ENCODE measurements at regions not wholly inside any gene's neighbourhood (a gene's known extent, or its start where the extent isn't known, plus 50 kb on each side); places are given as distances from the start of the nearest gene placed in this dataset.
"Not testable (repeated sequence)": the region's sequence is repeated elsewhere in the genome, so short reads cannot be mapped to it uniquely, and the experiment has no call there.

DNA sequence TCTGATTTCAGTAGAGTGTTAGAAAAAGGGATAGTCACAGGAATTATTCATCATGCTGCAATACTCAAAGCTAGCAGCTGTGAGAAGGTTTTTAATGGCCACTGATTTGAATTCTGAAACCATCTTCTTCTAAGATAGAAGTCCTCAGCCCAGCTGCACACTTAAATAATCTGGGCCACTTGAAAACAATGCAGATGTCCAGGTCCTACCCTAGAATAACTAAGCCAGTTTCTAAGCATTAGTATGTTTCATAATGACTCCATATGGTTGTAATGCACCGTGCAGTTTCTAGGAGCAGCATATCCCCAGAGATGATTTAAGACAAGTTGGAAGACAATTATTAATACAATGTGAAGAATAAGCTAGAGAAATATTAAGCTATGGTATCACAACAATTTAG is 159.9 kb upstream of the FBXL17 start:
- no peak for DNase-seq (ENCODE audit: low read depth)
- H3K4me3 ChIP-seq (ENCODE audit: low read depth, low read length): no peak overlapping the region
- TF ChIP-seq, protein P1, sequence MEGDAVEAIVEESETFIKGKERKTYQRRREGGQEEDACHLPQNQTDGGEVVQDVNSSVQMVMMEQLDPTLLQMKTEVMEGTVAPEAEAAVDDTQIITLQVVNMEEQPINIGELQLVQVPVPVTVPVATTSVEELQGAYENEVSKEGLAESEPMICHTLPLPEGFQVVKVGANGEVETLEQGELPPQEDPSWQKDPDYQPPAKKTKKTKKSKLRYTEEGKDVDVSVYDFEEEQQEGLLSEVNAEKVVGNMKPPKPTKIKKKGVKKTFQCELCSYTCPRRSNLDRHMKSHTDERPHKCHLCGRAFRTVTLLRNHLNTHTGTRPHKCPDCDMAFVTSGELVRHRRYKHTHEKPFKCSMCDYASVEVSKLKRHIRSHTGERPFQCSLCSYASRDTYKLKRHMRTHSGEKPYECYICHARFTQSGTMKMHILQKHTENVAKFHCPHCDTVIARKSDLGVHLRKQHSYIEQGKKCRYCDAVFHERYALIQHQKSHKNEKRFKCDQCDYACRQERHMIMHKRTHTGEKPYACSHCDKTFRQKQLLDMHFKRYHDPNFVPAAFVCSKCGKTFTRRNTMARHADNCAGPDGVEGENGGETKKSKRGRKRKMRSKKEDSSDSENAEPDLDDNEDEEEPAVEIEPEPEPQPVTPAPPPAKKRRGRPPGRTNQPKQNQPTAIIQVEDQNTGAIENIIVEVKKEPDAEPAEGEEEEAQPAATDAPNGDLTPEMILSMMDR (IDR thresholded peaks at IDR 0.05; ENCODE audit: control insufficient read depth, extremely low read depth, insufficient read depth): no peak

DNA sequence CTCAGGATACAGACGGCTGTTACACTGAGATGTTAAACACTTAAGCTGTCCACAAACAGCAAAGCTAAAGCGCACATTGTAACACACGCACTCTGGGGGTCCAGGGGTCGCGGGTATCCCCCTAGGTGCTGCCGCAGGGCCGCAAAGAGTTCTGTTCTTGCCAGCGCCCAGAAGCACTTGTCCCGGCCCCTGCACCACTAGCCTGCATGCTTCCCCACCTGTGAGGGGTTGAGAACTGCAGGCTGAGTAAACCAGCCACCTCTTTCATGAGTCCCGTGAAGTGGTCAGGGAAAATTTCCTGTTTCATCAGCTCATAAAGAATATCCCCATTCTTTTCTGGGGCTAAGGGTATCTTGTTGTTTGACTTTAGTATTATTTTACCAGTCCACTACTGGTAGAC is 154.4 kb upstream of the FBXL17 start:
- no peak for DNase-seq (ENCODE audit: low read depth)
- no peak overlapping the region for H3K4me3 ChIP-seq (ENCODE audit: low read depth, low read length)
- TF ChIP-seq, protein P1 (IDR thresholded peaks at IDR 0.05; ENCODE audit: control insufficient read depth, extremely low read depth, insufficient read depth): no peak

DNA sequence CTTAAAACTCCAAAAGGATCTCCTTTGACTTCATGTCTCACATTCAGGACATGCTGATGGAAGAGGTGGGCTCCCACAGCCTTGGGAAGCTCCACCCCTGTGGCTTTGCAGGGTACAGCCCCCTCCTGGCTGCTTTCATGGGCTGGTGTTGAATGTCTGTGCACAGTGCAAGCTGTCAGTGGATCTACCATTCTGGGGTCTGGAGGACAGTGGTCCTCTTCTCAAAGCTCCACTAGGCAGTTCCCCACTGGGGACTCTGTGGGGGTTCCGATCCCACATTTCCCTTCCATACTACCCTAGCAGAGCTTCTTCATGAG is 150.2 kb upstream of the FBXL17 start:
- not testable (repeated sequence) for DNase-seq (ENCODE audit: low read depth); H3K4me3 ChIP-seq (ENCODE audit: low read depth, low read length)

DNA sequence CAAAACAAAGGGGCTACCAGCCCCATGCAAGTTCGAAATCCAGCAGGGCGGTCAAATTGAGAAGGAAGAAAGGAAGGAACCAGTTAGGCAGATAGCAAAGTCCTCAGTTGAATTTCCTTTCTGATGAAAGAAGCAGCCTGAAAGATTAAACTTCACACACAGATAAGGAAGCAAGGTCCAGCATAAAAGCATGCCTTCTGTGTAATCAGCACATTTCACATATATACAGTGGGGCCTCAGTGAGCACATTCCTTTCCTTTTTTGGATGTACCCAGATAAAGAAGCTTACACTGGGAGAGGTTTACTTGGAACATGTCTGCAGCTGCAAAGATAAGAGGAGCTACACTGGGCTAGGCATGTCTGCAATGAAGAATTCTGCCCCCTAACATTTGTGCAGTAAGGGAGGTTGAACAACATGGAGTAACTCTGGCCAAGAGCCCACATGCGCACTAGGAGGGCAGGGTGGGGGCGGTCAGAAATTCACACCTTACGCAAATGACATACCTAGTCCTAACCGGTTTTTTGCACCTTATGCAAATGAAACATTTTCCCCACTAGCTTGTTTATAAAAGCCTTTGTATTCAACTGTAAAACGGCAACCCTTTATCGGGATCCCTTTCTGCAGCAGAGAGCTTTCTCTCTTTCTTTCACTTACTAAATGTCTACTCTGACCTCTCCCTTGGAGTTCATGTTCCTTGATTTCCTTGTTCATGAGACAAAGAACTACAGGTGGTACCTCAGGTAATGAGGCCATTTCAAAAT is 149.7 kb upstream of the FBXL17 start:
- H3K4me3 ChIP-seq (ENCODE audit: low read depth, low read length): no peak overlapping the region
- DNase-seq (ENCODE audit: low read depth): no peak
- TF ChIP-seq, protein P1 (IDR thresholded peaks at IDR 0.05; ENCODE audit: control insufficient read depth, extremely low read depth, insufficient read depth): no peak

DNA sequence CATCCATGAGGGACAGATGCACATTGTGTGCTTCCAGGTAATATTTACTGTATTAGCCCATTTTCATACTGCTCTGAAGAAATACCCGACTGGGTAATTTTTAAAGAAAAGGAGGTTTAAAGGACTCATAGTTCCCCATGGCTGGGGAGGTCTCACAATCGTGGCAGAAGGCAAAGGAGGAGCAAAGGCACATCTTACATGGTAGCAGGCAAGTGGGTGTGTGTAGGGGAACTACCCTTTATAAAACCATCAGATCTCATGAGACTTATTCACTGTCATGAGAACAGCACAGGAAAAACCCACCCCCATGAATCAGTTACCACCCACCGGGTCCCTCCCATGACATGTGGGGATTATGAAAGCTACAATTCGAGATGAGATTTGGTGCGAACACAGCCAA is 148.8 kb upstream of the FBXL17 start:
- TF ChIP-seq, protein P1 (IDR thresholded peaks at IDR 0.05; ENCODE audit: control insufficient read depth, extremely low read depth, insufficient read depth): no peak
- H3K4me3 ChIP-seq (ENCODE audit: low read depth, low read length): no peak overlapping the region
- no peak for DNase-seq (ENCODE audit: low read depth)

DNA sequence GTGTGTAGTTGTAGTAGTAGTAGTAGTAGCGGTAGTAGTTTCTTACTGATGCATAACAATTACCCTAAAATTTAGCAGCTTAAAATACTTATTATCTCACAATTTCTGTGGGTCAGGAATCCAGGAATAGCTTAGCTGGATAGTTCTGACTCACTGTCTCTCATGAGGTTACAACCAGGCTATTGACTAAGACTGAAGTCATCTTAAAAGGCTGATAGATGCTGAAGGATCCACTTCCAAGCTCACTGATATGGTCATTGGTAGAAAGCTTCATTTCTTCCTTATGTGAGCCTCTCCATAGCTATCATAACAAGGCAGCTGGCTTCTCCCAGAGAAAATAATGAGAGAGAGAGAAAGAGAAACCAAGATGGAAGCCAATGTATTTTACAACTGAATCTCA is 147.5 kb upstream of the FBXL17 start:
- no peak overlapping the region for H3K4me3 ChIP-seq (ENCODE audit: low read depth, low read length)
- TF ChIP-seq, protein P1 (IDR thresholded peaks at IDR 0.05; ENCODE audit: control insufficient read depth, extremely low read depth, insufficient read depth): no peak
- no peak for DNase-seq (ENCODE audit: low read depth)

DNA sequence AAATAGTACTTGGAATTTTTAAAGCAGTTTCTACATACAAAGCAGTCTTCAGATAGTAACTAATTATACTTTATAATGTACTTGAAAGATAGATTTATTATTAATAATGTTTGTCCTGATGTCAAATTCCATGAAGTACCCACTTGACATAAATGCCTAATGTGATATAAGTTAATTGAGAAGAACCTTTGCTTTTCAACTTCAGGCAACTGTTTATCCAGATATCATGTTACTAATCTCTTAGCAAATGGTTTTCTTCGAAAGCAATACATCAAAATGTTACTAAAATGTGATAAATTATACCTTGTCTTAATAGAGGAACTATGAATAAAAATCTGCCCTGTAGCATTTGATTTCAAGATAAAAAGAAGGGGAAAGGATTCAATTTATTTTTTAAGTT is 146.8 kb upstream of the FBXL17 start:
- no peak overlapping the region for H3K4me3 ChIP-seq (ENCODE audit: low read depth, low read length)
- DNase-seq (ENCODE audit: low read depth): no peak
- TF ChIP-seq, protein P1 (IDR thresholded peaks at IDR 0.05; ENCODE audit: control insufficient read depth, extremely low read depth, insufficient read depth): no peak

Data from LNCaP clone FGC (cell line).